ENCODE measurements at regions not wholly inside any gene's neighbourhood (a gene's known extent, or its start where the extent isn't known, plus 50 kb on each side); places are given as distances from the start of the nearest gene placed in this dataset.

- H3K9me3 ChIP-seq (ENCODE audit: low read length): no peaks in the 10 kb centered on the region
- BruUV-seq (replicated peaks): no TSS peak
- WGBS (ENCODE audit: low lambda C conversion rate): 28% methylated on average over 1 of the region's 1 CpG
- H3K36me3 ChIP-seq (replicated peaks in 1 of 2; ENCODE audit: control insufficient read depth in 1 of 2, insufficient read depth in 2 of 2, low read length in 2 of 2): no peaks in the 10 kb centered on the region
- no peaks in the 10 kb centered on the region for H3K27me3 ChIP-seq (ENCODE audit: control insufficient read depth in 1 of 2, insufficient read depth in 2 of 2, low read length in 2 of 2)
- POLR2A ChIA-PET: no interaction called here
- no peak overlapping the region for H3K4me3 ChIP-seq (replicated peaks in 1 of 3; ENCODE audit: insufficient read depth in 1 of 3, low read depth in 2 of 3, low read length in 3 of 3)
- no peak for DNase-seq (ENCODE audit: low spot score)
- in situ Hi-C loops (cut with HindIII; ENCODE audit: extremely low pct_ligation_motif_present, low pct_unique_long_range_greater_than_20kb): no loop called here
- H2AFZ ChIP-seq (ENCODE audit: low read length): no peak overlapping the region
- no peak for TF ChIP-seq EHMT2 (IDR thresholded peaks at IDR 0.05; ENCODE audit: borderline replicate concordance, low read depth, low read length)
- TF ChIP-seq HOXA7 (CRISPR knock-in tag; IDR thresholded peaks at IDR 0.05): no peak
- no peak for TF ChIP-seq ZSCAN21 (CRISPR knock-in tag; IDR thresholded peaks at IDR 0.05; ENCODE audit: borderline replicate concordance)
- no peak for TF ChIP-seq ZNF816 (CRISPR knock-in tag; IDR thresholded peaks at IDR 0.05; ENCODE audit: borderline replicate concordance)
- TF ChIP-seq ZBTB2 (CRISPR knock-in tag; IDR thresholded peaks at IDR 0.05; ENCODE audit: low read depth): no peak
- no peak for TF ChIP-seq MAX (IDR thresholded peaks at IDR 0.05)
- TF ChIP-seq ZNF362 (CRISPR knock-in tag; IDR thresholded peaks at IDR 0.05; ENCODE audit: borderline replicate concordance): no peak
- TF ChIP-seq TEF (CRISPR knock-in tag; IDR thresholded peaks at IDR 0.05): no peak
- TF ChIP-seq FLYWCH1 (CRISPR knock-in tag; IDR thresholded peaks at IDR 0.05): no peak
- no peak for TF ChIP-seq ZNF333 (CRISPR knock-in tag; IDR thresholded peaks at IDR 0.05; ENCODE audit: borderline replicate concordance)
- TF ChIP-seq SNAI1 (CRISPR knock-in tag; IDR thresholded peaks at IDR 0.05; ENCODE audit: borderline replicate concordance): no peak
- TF ChIP-seq NR2F2 (IDR thresholded peaks at IDR 0.05; ENCODE audit: borderline replicate concordance, low read depth): no peak
- no peak for TF ChIP-seq GMEB1 (CRISPR knock-in tag; IDR thresholded peaks at IDR 0.05; ENCODE audit: borderline replicate concordance)
- no peak for TF ChIP-seq BCL3 (CRISPR knock-in tag; IDR thresholded peaks at IDR 0.05)
- TF ChIP-seq CHD2 (IDR thresholded peaks at IDR 0.05; ENCODE audit: low read depth, low read length): no peak
- no peak for TF ChIP-seq LRRFIP1 (CRISPR knock-in tag; conservative IDR thresholded peaks at IDR 0.05)
- intact Hi-C loops (cut with micrococcal nuclease; ENCODE audit: unreplicated experiment): no loop called here
- H3K79me2 ChIP-seq (ENCODE audit: insufficient read depth, low read length): no peaks in the 10 kb centered on the region
- H3K4me1 ChIP-seq (ENCODE audit: insufficient read depth, low read length): no peaks in the 10 kb centered on the region
- no peak for FAIRE-seq
- no peaks in the 10 kb centered on the region for H4K20me1 ChIP-seq (ENCODE audit: insufficient read depth, low read length)
- CTCF ChIA-PET (ENCODE audit: low intra/inter-chr PET ratio, low total read pairs): no interaction called here
- H3K4me2 ChIP-seq (ENCODE audit: low read depth, low read length): no peak overlapping the region
- H3K27ac ChIP-seq (ENCODE audit: extremely low read length, insufficient read depth, low read length): no peak overlapping the region
- no peak overlapping the region for H3K9ac ChIP-seq (ENCODE audit: insufficient read depth, low read depth, low read length)
- no peak for ATAC-seq
These were observed 691.9 kb upstream of the SLITRK6 start for GRCh38 chr13:86491121-86491520.

Measured in HepG2 (cell line).